ENCODE measurements at regions not wholly inside any gene's neighbourhood (a gene's known extent, or its start where the extent isn't known, plus 50 kb on each side); places are given as distances from the start of the nearest gene placed in this dataset.
A peak's percentile ranks its signal among the peaks of the same experiment; 100 is the strongest.

DNA sequence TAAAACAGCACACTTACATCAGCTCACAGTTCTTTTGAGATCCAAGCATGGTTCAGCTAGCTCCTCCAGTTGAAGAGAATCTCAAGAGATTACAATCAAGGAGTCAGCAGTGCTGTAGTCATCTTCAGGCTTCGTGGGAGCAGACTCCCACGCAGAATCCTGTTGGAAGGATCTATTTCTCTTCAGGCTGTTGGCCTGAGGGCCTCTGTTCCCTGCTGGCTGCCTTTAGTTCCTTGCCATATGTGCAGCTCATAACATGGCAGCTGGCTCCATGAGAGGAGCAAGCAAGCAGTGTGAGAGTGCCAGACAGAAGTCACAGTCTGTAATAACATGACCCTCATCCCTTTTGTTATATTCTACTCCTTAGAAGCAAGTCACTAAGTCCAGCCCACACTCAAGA, 168.6 kb downstream of the COX18 start:
- BruUV-seq (replicated peaks), result no TSS peak
- intact Hi-C loops (cut with micrococcal nuclease) (no loop called here), in situ Hi-C loops (cut with MboI) (no loop called here)
- WGBS (ENCODE audit: insufficient coverage, low coverage, missing lambda C conversion rate), result 3% methylated on average over 2 of the region's 2 CpGs
- Histone ChIP-seq H3K79me2 (ENCODE audit: control insufficient read depth, insufficient read depth, low read length) (no peaks in the 10 kb centered on the region), H4K20me1 (replicated peaks; ENCODE audit: control insufficient read depth, insufficient read depth, low read length) (no peaks in the 10 kb centered on the region), H3K9ac (ENCODE audit: insufficient read depth in 1 of 2, low read depth in 2 of 2, low read length in 2 of 2) (no peak overlapping the region), H3K4me1 (replicated peaks in 1 of 2; ENCODE audit: control insufficient read depth in 2 of 2, insufficient read depth in 2 of 2, low read length in 2 of 2) (no peaks in the 10 kb centered on the region), H3K27me3 (ENCODE audit: control insufficient read depth in 2 of 2, insufficient read depth in 2 of 2, low read length in 2 of 2) (no peaks in the 10 kb centered on the region), H3K27ac (ENCODE audit: extremely low read depth, low read depth, low read length) (no peak overlapping the region), H3K4me3 (no peak overlapping the region), H3K9me3 (replicated peaks; ENCODE audit: control insufficient read depth, insufficient read depth, low read depth, low read length) (no peaks in the 10 kb centered on the region), H3K36me3 (ENCODE audit: control insufficient read depth, insufficient read depth, low read length) (no peaks in the 10 kb centered on the region), H2AFZ (ENCODE audit: low read depth, low read length) (no peak overlapping the region), H3K9me1 (ENCODE audit: control insufficient read depth, insufficient read depth, low read length) (no peaks in the 10 kb centered on the region), H3K4me2 (ENCODE audit: insufficient read depth, low read length) (no peak overlapping the region)
- FAIRE-seq (no peak), ATAC-seq (no peak), DNase-seq (ENCODE audit: extremely low read depth in 1 of 4, low spot score in 3 of 4) (peak in 1 of 4 experiments; percentile 19)
- POLR2A ChIA-PET, result interaction anchor here (0.7 kb wide), 1 partner anchor 357 kb away, joined by 3 read pairs; no protein-coding TSS in a partner anchor
- CTCF ChIA-PET (ENCODE audit: low intra/inter-chr PET ratio), result no interaction called here
- TF ChIP-seq SP1 (CRISPR knock-in tag; IDR thresholded peaks at IDR 0.05) (no peak), TEAD1 (CRISPR knock-in tag; IDR thresholded peaks at IDR 0.05) (no peak), EGR1 (conservative IDR thresholded peaks at IDR 0.05) (peak; percentile 39), ZFP30 (CRISPR knock-in tag; IDR thresholded peaks at IDR 0.05; ENCODE audit: borderline replicate concordance) (no peak), ZNF134 (CRISPR knock-in tag; conservative IDR thresholded peaks at IDR 0.05) (no peak)
- TF ChIP-seq, protein P1, sequence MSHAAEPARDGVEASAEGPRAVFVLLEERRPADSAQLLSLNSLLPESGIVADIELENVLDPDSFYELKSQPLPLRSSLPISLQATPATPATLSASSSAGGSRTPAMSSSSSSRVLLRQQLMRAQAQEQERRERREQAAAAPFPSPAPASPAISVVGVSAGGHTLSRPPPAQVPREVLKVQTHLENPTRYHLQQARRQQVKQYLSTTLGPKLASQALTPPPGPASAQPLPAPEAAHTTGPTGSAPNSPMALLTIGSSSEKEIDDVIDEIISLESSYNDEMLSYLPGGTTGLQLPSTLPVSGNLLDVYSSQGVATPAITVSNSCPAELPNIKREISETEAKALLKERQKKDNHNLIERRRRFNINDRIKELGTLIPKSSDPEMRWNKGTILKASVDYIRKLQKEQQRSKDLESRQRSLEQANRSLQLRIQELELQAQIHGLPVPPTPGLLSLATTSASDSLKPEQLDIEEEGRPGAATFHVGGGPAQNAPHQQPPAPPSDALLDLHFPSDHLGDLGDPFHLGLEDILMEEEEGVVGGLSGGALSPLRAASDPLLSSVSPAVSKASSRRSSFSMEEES (CRISPR knock-in tag; IDR thresholded peaks at IDR 0.05), result no peak
